Lung (tissue), 11 donors: ENCODE measurements at regions not wholly inside any gene's neighbourhood (a gene's known extent, or its start where the extent isn't known, plus 50 kb on each side); places are given as distances from the start of the nearest gene placed in this dataset.

Experiments used
- ATAC-seq: fragments of 200-7000 bp; cut with Tn5 transposase; one replicate; pipeline ENCODE4 v1.9.1; 2020; ENCODE audit warnings: moderate number of reproducible peaks; ENCODE audit not compliant: insufficient read depth, low FRiP score
- DNase-seq, 3 donors: peaks; one replicate each; pipeline ENCODE4 v3.0.0-alpha.2; 2013 to 2017
- H3K27ac ChIP-seq, 2 donors: one replicate each; pipeline ENCODE4 v1.5.1; 2013; ENCODE audit warnings: mild to moderate bottlenecking in 2 of 2, moderate library complexity in 2 of 2, control low read depth in 1 of 2, inconsistent platforms in 1 of 2, low read depth in 1 of 2, low read length in 1 of 2
- H3K27me3 ChIP-seq, 3 donors: one replicate each; pipeline ENCODE4 v1.5.1; 2013; ENCODE audit warnings: low read length in 2 of 3; ENCODE audit not compliant: control insufficient read depth in 3 of 3, insufficient read depth in 3 of 3
- H3K36me3 ChIP-seq, 4 donors: one replicate each; pipeline ENCODE4 v1.5.1; 2013; ENCODE audit warnings: low read length in 4 of 4, mild to moderate bottlenecking in 1 of 4, moderate library complexity in 1 of 4; ENCODE audit not compliant: control insufficient read depth in 4 of 4, insufficient read depth in 4 of 4
- H3K4me1 ChIP-seq, 5 donors: one replicate each; pipeline ENCODE4 v1.5.1; 2013; ENCODE audit warnings: low read length in 5 of 5, mild to moderate bottlenecking in 2 of 5, moderate library complexity in 1 of 5; ENCODE audit not compliant: control insufficient read depth in 5 of 5, insufficient read depth in 5 of 5
- H3K4me3 ChIP-seq: one replicate; pipeline ENCODE4 v1.5.1; 2013; ENCODE audit warnings: mild to moderate bottlenecking, control low read depth, moderate library complexity
- H3K9ac ChIP-seq, 2 donors: one replicate each; pipeline ENCODE4 v1.5.1; 2013; ENCODE audit warnings: low read length in 2 of 2, control low read depth in 1 of 2; ENCODE audit not compliant: insufficient read depth in 1 of 2
- H3K9me3 ChIP-seq, 4 donors: one replicate each; pipeline ENCODE4 v1.5.1; 2013; ENCODE audit warnings: low read length in 3 of 4, mild to moderate bottlenecking in 1 of 4, moderate library complexity in 1 of 4; ENCODE audit not compliant: control insufficient read depth in 4 of 4, insufficient read depth in 3 of 4
- WGBS, 2 donors: extraction: QIAGEN DNeasy Blood & Tissue Kit; methylation state at CpG; one replicate each; pipeline ENCODE4 v1.1.7; 2013; 5-methylcytosine and 5-hydroxymethylcytosine counted together
- TF ChIP-seq, protein P1 (sequence below): IDR thresholded peaks from 2 replicates; pipeline ENCODE4 v1.5.1; 2012; ENCODE audit warnings: mild to moderate bottlenecking; ENCODE audit errors: control extremely low read depth, extremely low read depth
- donor health status: control.
- donor health status: control.
- donor health status: Bipolar disorder and iron deficiency.
- donor health status: healthy.
- donor health status: DM: yes; HTN: yes; CAD: no.

DNA sequence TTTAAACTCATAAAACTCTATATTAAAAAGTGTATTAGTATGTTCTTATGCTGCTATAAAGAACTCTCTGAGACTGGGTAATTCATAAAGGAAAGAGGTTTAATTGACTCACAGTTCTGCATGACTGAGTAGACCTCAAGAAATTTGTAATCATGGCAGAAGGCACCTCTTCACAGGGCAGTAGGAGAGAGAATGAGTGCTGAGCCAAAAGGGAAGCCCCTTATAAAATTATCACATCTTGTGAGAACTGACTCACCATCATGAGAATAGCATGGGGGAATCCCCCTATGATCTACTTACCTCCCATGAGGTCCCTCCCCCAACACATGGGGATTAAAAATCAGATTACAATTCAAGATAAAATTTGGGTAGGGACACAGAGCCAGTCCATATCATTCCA, 463.2 kb downstream of the KLHL13 start:
- Histone ChIP-seq H3K36me3 (no peaks in the 10 kb centered on the region), H3K27ac (no peak overlapping the region), H3K9me3 (no peaks in the 10 kb centered on the region), H3K27me3 (no peaks in the 10 kb centered on the region), H3K4me3 (no peak overlapping the region), H3K9ac (no peak overlapping the region), H3K4me1 (no peaks in the 10 kb centered on the region)
- no peak for DNase-seq
- ATAC-seq, result no peak
- TF ChIP-seq, protein P1, sequence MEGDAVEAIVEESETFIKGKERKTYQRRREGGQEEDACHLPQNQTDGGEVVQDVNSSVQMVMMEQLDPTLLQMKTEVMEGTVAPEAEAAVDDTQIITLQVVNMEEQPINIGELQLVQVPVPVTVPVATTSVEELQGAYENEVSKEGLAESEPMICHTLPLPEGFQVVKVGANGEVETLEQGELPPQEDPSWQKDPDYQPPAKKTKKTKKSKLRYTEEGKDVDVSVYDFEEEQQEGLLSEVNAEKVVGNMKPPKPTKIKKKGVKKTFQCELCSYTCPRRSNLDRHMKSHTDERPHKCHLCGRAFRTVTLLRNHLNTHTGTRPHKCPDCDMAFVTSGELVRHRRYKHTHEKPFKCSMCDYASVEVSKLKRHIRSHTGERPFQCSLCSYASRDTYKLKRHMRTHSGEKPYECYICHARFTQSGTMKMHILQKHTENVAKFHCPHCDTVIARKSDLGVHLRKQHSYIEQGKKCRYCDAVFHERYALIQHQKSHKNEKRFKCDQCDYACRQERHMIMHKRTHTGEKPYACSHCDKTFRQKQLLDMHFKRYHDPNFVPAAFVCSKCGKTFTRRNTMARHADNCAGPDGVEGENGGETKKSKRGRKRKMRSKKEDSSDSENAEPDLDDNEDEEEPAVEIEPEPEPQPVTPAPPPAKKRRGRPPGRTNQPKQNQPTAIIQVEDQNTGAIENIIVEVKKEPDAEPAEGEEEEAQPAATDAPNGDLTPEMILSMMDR, result no peak

DNA sequence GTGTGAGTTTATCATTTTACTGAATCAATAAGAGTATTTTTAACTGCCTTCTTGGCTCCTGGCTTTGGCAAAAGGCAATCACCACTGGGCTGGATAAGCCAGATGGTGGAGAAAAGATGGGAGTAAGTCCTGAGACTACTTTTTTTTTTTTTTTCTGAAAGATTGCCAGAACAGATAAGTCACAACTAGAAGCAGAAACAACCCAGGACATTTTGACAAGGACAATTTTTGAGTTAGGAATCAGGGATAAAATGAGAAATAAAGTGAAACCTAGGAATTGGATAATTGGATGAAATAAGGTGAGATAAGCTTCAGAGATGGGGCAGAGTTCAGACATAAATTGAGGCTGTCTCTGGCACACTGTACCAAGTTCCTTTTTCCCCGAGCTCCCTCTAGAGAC, 471.0 kb downstream of the KLHL13 start:
- TF ChIP-seq, protein P1, result no peak
- ATAC-seq (no peak), DNase-seq (no peak)
- Histone ChIP-seq H3K9ac (no peak overlapping the region), H3K4me1 (no peaks in the 10 kb centered on the region), H3K36me3 (no peaks in the 10 kb centered on the region), H3K9me3 (no peaks in the 10 kb centered on the region), H3K4me3 (no peak overlapping the region), H3K27ac (no peak overlapping the region), H3K27me3 (no peaks in the 10 kb centered on the region)
- WGBS, 2 donors, result 50 to 53% methylated on average over 1 of the region's 1 CpG

DNA sequence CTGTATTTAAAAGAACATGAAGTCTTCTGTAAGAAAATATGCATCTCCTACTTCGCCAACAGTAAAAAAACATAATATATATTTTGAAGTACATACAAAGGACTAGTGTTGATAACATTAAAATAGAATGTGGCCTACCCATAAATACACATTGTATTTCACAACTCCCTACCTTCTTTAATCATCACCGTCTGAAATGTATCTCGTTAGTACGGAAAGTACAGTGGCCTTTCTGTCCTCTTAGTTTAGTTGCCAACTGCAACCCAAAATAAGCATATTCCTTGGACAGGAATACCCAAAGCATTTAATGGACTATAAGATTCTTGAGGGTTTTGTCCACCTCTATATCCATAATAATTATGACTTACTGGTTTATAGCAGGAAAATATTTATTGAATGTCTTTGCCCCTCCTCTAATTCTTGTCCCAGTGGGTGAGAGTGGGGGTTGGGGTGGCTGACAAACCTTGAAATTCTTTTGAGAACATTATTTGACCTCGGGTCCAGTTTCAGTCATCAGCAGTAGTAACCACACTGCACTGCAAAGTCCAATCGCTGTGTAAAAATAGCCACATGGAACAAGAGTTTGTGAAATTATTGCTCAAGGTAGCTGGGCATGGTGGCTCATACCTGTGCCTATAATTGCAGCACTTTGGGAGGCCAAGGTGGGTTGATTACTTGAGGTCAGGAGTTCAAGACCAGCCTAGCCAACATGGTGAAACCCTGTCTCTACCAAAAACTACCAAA, 474.5 kb downstream of the KLHL13 start:
- ATAC-seq (no peak), DNase-seq (no peak)
- Histone ChIP-seq H3K27ac (no peak overlapping the region), H3K4me1 (no peaks in the 10 kb centered on the region), H3K4me3 (no peak overlapping the region), H3K27me3 (no peaks in the 10 kb centered on the region), H3K9ac (no peak overlapping the region), H3K36me3 (no peaks in the 10 kb centered on the region), H3K9me3 (no peaks in the 10 kb centered on the region)
- 73 to 96% methylated on average over 6 of the region's 6 CpGs for WGBS, 2 donors
- TF ChIP-seq, protein P1, result no peak

DNA sequence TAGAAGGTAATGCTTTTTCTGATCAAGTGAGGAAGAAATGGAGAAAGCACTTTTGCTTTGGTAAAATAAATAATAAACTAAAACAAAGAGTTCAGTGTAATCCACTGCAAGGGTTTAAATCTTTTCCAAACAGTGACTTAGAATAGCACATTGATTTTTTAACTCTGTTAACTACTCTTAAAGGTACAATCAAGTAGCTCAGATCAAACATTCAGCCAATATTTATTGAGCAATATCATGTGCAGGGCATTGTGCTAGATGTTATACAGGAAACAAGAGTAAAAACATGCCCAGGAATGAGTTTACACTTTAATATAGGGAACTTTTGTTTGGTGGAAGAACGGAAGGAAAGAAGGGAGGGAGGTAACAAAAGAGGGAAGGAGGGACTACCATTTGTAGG, 479.8 kb downstream of the KLHL13 start:
- Histone ChIP-seq H3K4me1 (no peaks in the 10 kb centered on the region), H3K4me3 (no peak overlapping the region), H3K27ac (no peak overlapping the region), H3K36me3 (no peaks in the 10 kb centered on the region), H3K9ac (no peak overlapping the region), H3K9me3 (no peaks in the 10 kb centered on the region), H3K27me3 (no peaks in the 10 kb centered on the region)
- 29 to 73% methylated on average over 1 of the region's 1 CpG for WGBS, 2 donors
- TF ChIP-seq, protein P1, result no peak
- DNase-seq, result no peak
- ATAC-seq, result no peak
